GM12892 (cell line): ENCODE measurements at regions not wholly inside any gene's neighbourhood (a gene's known extent, or its start where the extent isn't known, plus 50 kb on each side); places are given as distances from the start of the nearest gene placed in this dataset.

ENCODE experiments used
- POLR2A ChIP-seq: IDR thresholded peaks from 2 replicates; pipeline ENCODE4 v1.6.1; 2011; ENCODE audit warnings: low read depth, low read length, control low read depth
- POLR2AphosphoS5 ChIP-seq: IDR thresholded peaks from 2 replicates; pipeline ENCODE4 v1.6.1; 2011; ENCODE audit warnings: low read depth, low read length, control low read depth
- TAF1 ChIP-seq: IDR thresholded peaks from 2 replicates; pipeline ENCODE4 v1.6.1; 2011; ENCODE audit warnings: low read depth, mild to moderate bottlenecking, control low read depth, low read length, borderline replicate concordance

DNA sequence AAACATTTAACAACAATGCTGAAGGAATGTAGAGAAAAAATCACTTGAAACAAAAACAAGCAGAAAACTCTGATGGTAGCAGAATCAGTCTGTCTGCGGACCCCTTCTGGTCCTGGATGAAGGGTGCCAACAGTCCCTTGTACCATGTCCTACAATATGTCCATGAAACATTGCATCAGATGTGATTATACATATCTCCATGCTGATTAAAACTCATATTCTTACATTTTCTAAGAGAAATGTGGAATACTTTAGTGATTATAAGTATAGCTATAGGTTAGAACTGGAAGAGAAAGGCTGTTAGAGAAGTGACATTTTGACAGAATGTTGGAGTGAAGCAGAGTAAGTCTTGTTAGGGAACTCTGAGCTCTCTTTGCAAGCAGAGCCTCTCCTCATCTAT lies 286.1 kb downstream of the SH3GL2 start:
- TF ChIP-seq POLR2A = no peak
- TF ChIP-seq TAF1 = no peak
- TF ChIP-seq POLR2AphosphoS5 = no peak
